ENCODE measurements at regions not wholly inside any gene's neighbourhood (a gene's known extent, or its start where the extent isn't known, plus 50 kb on each side); places are given as distances from the start of the nearest gene placed in this dataset.
"Not testable (repeated sequence)": the region's sequence is repeated elsewhere in the genome, so short reads cannot be mapped to it uniquely, and the experiment has no call there.

DNA sequence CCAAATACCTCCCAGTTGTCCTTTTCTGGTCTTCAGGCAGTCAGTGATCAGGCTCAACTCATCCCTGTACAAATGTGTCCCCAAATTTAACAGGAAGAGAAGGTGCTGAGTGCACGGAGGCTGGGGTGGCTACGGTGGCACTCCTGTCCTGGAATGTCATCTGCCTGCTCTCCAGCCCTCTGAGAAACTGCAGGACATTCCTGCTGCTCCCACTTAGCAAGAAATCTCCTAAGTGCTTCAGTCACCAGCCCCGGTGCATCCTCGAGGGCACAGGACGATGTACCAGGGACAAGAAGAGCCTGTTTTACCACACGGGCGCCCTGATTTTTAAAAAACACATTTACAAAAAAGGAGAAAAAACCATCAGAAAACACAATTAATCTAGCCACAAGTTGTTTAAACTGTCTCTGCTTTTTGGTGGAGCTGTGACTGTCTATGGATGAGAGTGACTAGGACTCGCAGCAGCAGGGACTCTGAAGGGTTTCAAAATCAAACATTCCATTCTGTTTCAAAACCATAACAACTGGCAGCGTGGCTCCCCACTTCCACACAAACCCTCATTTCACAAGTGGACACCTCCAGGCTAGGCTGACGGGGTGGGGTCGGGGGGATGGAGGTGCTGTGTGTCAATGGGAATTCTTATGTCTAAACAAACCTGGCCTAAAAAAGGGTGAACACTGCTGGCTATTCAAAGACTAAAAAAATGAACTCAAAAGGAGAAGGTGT lies 65.3 kb upstream of the CNEP1R1 start:
- H3K27ac Mint-ChIP-seq: no peak overlapping the region
- H3K27ac ChIP-seq (ENCODE audit: insufficient read depth, low read length, poor library complexity, severe bottlenecking): no peak overlapping the region
- no peaks in the 10 kb centered on the region for H3K27me3 ChIP-seq (ENCODE audit: control insufficient read depth, insufficient read depth, low read length)
- no peaks in the 10 kb centered on the region for H3K4me1 ChIP-seq (ENCODE audit: control insufficient read depth, insufficient read depth, low read length, poor library complexity, severe bottlenecking)
- no peak overlapping the region for H3K4me3 Mint-ChIP-seq
- H3K27me3 Mint-ChIP-seq: peaks cover 20% of the 10 kb centered on the region
- ATAC-seq (ENCODE audit: low read depth in 2 of 2) (no peak), DNase-seq (no peak)
- no peaks in the 10 kb centered on the region for H3K9me3 ChIP-seq (ENCODE audit: control insufficient read depth in 2 of 2, low read length in 2 of 2)
- no peaks in the 10 kb centered on the region for H3K9me3 Mint-ChIP-seq
- no peak overlapping the region for H3K4me3 ChIP-seq (ENCODE audit: low read depth, low read length)
- H3K36me3 ChIP-seq (ENCODE audit: control insufficient read depth, insufficient read depth, low read length): no peaks in the 10 kb centered on the region
- H3K36me3 Mint-ChIP-seq: no peaks in the 10 kb centered on the region
- H3K4me1 Mint-ChIP-seq: no peaks in the 10 kb centered on the region

DNA sequence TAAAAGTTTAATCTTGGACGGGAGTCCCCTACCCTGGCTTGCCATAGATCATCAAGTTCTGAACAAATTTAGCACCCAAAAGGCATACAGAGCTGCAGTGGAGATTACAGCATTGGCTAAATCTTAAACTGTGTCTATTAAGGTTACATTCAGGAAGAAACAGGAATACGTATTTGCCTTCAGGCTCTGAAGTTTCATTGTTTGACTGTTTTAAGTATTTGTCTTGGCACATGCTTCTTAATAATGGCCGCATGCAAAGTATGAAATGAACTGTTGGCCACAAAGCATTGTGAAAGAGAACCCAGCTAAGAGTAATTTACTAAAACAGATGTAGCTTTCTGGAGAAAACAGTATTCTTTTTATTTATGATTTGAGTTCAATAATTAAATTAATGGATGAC lies 63.9 kb upstream of the CNEP1R1 start:
- no peak overlapping the region for H3K27ac ChIP-seq (ENCODE audit: insufficient read depth, low read length, poor library complexity, severe bottlenecking)
- H3K36me3 ChIP-seq (ENCODE audit: control insufficient read depth, insufficient read depth, low read length): no peaks in the 10 kb centered on the region
- H3K27me3 Mint-ChIP-seq: peaks cover 20% of the 10 kb centered on the region
- no peak overlapping the region for H3K27ac Mint-ChIP-seq
- no peak overlapping the region for H3K4me3 Mint-ChIP-seq
- ATAC-seq (ENCODE audit: low read depth in 2 of 2): no peak
- no peaks in the 10 kb centered on the region for H3K4me1 Mint-ChIP-seq
- no peaks in the 10 kb centered on the region for H3K36me3 Mint-ChIP-seq
- DNase-seq: no peak
- no peak overlapping the region for H3K4me3 ChIP-seq (ENCODE audit: low read depth, low read length)
- no peaks in the 10 kb centered on the region for H3K27me3 ChIP-seq (ENCODE audit: control insufficient read depth, insufficient read depth, low read length)
- no peaks in the 10 kb centered on the region for H3K9me3 Mint-ChIP-seq
- no peaks in the 10 kb centered on the region for H3K9me3 ChIP-seq (ENCODE audit: control insufficient read depth in 2 of 2, low read length in 2 of 2)
- H3K4me1 ChIP-seq (ENCODE audit: control insufficient read depth, insufficient read depth, low read length, poor library complexity, severe bottlenecking): no peaks in the 10 kb centered on the region

DNA sequence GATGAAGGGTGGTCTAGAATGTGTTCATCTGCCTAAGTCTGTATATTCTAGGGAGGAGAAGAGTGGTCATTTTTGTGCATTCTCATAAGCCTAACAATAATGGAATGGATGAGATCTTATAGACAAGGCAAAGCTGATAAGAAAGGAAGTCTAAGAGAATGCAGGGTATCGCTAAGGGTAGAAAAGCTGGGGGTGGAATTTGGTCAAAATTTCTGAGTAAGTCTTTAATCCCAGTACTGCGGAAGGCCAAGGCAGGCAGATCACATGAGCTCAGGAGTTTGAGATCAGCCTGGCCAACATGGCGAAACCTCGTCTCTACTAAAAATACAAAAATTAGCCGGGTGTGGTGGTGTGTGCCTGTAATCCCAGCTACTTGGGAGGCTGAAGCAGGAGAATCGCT lies 62.5 kb upstream of the CNEP1R1 start:
- not testable (repeated sequence) for H3K27ac Mint-ChIP-seq; H3K36me3 Mint-ChIP-seq; H3K9me3 Mint-ChIP-seq; H3K27ac ChIP-seq (ENCODE audit: insufficient read depth, low read length, poor library complexity, severe bottlenecking); DNase-seq; ATAC-seq (ENCODE audit: low read depth in 2 of 2); H3K4me3 Mint-ChIP-seq; H3K4me1 ChIP-seq (ENCODE audit: control insufficient read depth, insufficient read depth, low read length, poor library complexity, severe bottlenecking); H3K4me3 ChIP-seq (ENCODE audit: low read depth, low read length); H3K9me3 ChIP-seq (ENCODE audit: control insufficient read depth in 2 of 2, low read length in 2 of 2); H3K36me3 ChIP-seq (ENCODE audit: control insufficient read depth, insufficient read depth, low read length); H3K27me3 ChIP-seq (ENCODE audit: control insufficient read depth, insufficient read depth, low read length); H3K4me1 Mint-ChIP-seq
- H3K27me3 Mint-ChIP-seq: peaks cover 25% of the 10 kb centered on the region

DNA sequence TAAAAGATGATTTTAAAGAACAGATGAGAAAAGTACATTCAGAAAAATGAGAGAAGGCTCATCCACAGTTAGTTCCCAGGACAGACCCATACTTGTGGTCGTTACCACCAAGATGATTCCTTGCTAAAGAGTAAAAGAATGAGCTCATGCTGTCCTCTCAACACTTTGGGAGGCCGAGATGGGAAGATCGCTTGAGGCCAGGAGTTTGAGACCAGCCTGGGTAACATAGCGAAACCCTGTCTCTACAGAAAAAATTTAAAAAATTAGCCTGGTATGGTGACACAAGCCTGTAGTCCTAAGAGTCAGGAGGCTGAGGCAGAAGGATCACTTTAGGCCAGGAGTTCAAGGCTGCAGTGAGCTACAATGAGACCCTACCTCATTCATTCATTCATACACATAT lies 60.7 kb upstream of the CNEP1R1 start:
- no peaks in the 10 kb centered on the region for H3K4me1 ChIP-seq (ENCODE audit: control insufficient read depth, insufficient read depth, low read length, poor library complexity, severe bottlenecking)
- no peaks in the 10 kb centered on the region for H3K36me3 Mint-ChIP-seq

DNA sequence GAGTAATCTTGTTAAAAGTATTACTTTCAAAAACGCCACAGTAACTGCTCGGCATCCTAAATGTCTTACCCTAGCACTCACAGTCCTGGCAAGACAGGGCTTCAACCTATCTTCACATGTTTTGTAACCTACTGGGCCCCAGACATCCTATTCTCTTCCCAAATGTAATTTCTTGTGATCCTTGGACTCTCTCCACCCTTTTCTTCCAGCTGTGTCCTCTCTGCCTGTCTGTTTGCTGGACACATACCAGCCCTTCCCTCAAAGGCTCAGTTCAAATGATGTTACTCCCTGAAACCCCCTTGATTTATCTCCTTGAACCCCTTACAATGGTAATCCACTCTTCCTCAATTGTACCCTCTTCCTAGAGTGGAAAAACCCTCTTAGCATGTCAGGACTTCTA lies 60.1 kb upstream of the CNEP1R1 start:
- H3K27ac Mint-ChIP-seq: peak overlapping the region in 1 of 3 donors; percentile 64
- peaks cover 0 to 3% (median 0%) of the 10 kb centered on the region in 7 donors for H3K9me3 Mint-ChIP-seq
- peaks cover 0 to 1% of the 10 kb centered on the region in 2 experiments for H3K9me3 ChIP-seq (ENCODE audit: control insufficient read depth in 2 of 2, low read length in 2 of 2)
- H3K4me3 ChIP-seq (ENCODE audit: low read depth, low read length): no peak overlapping the region
- no peak overlapping the region for H3K4me3 Mint-ChIP-seq
- H3K4me1 Mint-ChIP-seq: no peaks in the 10 kb centered on the region
- H3K27me3 Mint-ChIP-seq: peaks cover 30% of the 10 kb centered on the region
- H3K27ac ChIP-seq (ENCODE audit: insufficient read depth, low read length, poor library complexity, severe bottlenecking): no peak overlapping the region
- no peaks in the 10 kb centered on the region for H3K36me3 Mint-ChIP-seq
- ATAC-seq (ENCODE audit: low read depth in 2 of 2) (no peak), DNase-seq (no peak)
- H3K27me3 ChIP-seq (ENCODE audit: control insufficient read depth, insufficient read depth, low read length): peaks cover 5% of the 10 kb centered on the region
- H3K36me3 ChIP-seq (ENCODE audit: control insufficient read depth, insufficient read depth, low read length): no peaks in the 10 kb centered on the region
- H3K4me1 ChIP-seq (ENCODE audit: control insufficient read depth, insufficient read depth, low read length, poor library complexity, severe bottlenecking): no peaks in the 10 kb centered on the region

More for the DNA sequence above, 60.7 kb upstream of the CNEP1R1 start:
- no peak overlapping the region for H3K27ac Mint-ChIP-seq
- ATAC-seq (ENCODE audit: low read depth in 2 of 2): no peak
- peaks cover 0 to 3% (median 0%) of the 10 kb centered on the region in 7 donors for H3K9me3 Mint-ChIP-seq
- Histone ChIP-seq H3K4me3 (ENCODE audit: low read depth, low read length) (no peak overlapping the region), H3K9me3 (ENCODE audit: control insufficient read depth in 2 of 2, low read length in 2 of 2) (peaks cover 0 to 1% of the 10 kb centered on the region in 2 experiments), H3K36me3 (ENCODE audit: control insufficient read depth, insufficient read depth, low read length) (no peaks in the 10 kb centered on the region), H3K27me3 (ENCODE audit: control insufficient read depth, insufficient read depth, low read length) (peaks cover 3% of the 10 kb centered on the region), H3K27ac (ENCODE audit: insufficient read depth, low read length, poor library complexity, severe bottlenecking) (no peak overlapping the region)
- peaks cover 27% of the 10 kb centered on the region for H3K27me3 Mint-ChIP-seq
- no peaks in the 10 kb centered on the region for H3K4me1 Mint-ChIP-seq
- no peak overlapping the region for H3K4me3 Mint-ChIP-seq
- DNase-seq: no peak

DNA sequence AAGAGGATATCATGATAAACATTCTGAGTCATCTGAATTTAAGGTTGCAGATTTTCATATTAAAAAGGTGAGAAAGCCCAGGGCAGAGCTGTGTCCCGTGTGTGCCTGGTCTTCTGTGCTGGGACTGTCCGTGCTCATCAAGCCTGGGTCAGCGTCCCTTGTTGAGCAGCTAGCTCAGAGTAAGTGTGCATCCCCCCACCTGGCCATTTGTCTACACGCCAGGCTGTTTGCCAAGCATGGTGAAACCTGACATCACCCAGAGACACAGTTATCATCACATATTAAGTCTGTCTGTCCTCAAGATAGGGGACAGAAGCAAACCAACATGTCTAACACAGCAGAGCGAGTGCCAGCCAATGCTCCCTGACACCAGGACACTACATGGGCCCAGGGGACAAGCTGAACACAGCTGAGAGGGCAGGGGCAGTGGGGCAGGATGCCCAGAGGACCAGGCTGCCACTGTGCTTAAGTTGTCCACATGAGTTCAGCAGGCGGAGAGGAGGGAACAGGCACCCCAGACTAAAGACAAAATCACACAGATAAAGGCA lies 57.9 kb upstream of the CNEP1R1 start:
- Mint-ChIP-seq H3K36me3 (no peaks in the 10 kb centered on the region), H3K9me3 (peaks cover 0 to 3% (median 0%) of the 10 kb centered on the region in 7 donors), H3K4me3 (no peak overlapping the region), H3K27me3 (peaks cover 34% of the 10 kb centered on the region), H3K4me1 (no peaks in the 10 kb centered on the region), H3K27ac (peak overlapping the region in 1 of 3 donors; percentile 34)
- H3K27me3 ChIP-seq (ENCODE audit: control insufficient read depth, insufficient read depth, low read length): peaks cover 8% of the 10 kb centered on the region
- no peak overlapping the region for H3K27ac ChIP-seq (ENCODE audit: insufficient read depth, low read length, poor library complexity, severe bottlenecking)
- H3K9me3 ChIP-seq (ENCODE audit: control insufficient read depth in 2 of 2, low read length in 2 of 2): peaks cover 0 to 1% of the 10 kb centered on the region in 2 experiments
- DNase-seq (no peak), ATAC-seq (ENCODE audit: low read depth in 2 of 2) (no peak)
- no peaks in the 10 kb centered on the region for H3K36me3 ChIP-seq (ENCODE audit: control insufficient read depth, insufficient read depth, low read length)
- no peaks in the 10 kb centered on the region for H3K4me1 ChIP-seq (ENCODE audit: control insufficient read depth, insufficient read depth, low read length, poor library complexity, severe bottlenecking)
- H3K4me3 ChIP-seq (ENCODE audit: low read depth, low read length): no peak overlapping the region

DNA sequence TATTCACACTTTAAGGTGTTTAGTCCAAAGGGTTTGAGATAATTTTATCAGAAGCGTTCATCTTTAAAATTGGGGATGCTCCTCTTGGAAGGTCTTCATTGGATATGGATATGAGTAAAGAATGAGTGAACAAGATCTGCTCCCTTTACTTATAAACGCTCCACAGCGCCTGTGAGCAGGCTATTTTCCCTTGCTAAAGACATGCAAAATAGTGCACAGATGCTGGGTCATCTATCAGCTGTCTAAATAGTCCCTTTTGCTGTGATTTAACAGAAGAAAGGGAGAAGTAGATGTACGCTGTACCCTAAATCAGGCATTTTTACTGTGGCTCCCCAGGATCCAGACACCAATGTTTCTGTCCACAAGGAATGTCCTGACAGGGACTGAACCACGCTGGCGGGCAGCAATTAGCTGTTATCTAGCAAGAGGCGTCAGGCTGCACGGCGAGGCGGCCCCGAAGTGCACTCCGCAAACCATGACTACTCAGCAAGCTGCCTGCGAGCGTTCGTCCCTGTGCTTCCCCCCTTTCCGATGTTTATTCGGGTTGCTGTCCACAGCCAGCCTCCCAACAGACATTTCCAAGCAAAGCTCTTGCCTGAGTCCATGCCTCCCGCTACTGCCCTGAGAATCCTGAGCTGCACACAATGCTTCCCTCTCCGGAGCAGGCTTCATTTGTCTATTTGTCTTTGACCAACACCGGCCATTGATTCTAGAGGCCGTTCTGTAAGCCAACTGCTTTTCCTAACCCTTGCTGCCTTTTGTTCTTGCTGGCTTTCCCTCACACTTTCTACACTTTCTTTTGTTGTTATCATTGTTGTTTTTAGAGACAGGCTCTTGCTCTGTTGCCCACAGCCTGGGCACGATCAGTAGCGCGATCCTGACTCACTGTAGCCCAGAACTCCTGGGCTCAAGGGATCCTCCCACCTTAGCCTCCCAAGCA lies 55.7 kb upstream of the CNEP1R1 start:
- Mint-ChIP-seq H3K27ac (no peak overlapping the region), H3K36me3 (no peaks in the 10 kb centered on the region), H3K4me1 (no peaks in the 10 kb centered on the region), H3K9me3 (peaks cover 0 to 3% (median 0%) of the 10 kb centered on the region in 7 donors), H3K4me3 (no peak overlapping the region), H3K27me3 (peaks cover 28% of the 10 kb centered on the region)
- ATAC-seq (ENCODE audit: low read depth in 2 of 2) (no peak), DNase-seq (no peak)
- no peaks in the 10 kb centered on the region for H3K36me3 ChIP-seq (ENCODE audit: control insufficient read depth, insufficient read depth, low read length)
- H3K4me3 ChIP-seq (ENCODE audit: low read depth, low read length): no peak overlapping the region
- no peaks in the 10 kb centered on the region for H3K4me1 ChIP-seq (ENCODE audit: control insufficient read depth, insufficient read depth, low read length, poor library complexity, severe bottlenecking)
- H3K27ac ChIP-seq (ENCODE audit: insufficient read depth, low read length, poor library complexity, severe bottlenecking): no peak overlapping the region
- H3K9me3 ChIP-seq (ENCODE audit: control insufficient read depth in 2 of 2, low read length in 2 of 2): peaks cover 0 to 1% of the 10 kb centered on the region in 2 experiments
- peaks cover 12% of the 10 kb centered on the region for H3K27me3 ChIP-seq (ENCODE audit: control insufficient read depth, insufficient read depth, low read length)
